Activated T-cell treated with anti-CD3 and anti-CD28 coated beads for 1 hour (primary cell): ENCODE measurements at regions not wholly inside any gene's neighbourhood (a gene's known extent, or its start where the extent isn't known, plus 50 kb on each side); places are given as distances from the start of the nearest gene placed in this dataset.

Experiments used
- DNase-seq: peaks from one replicate; pipeline ENCODE4 v3.0.0-alpha.2; 2020; ENCODE audit warnings: low read depth

GRCh38 chr3:34239875-34240274 lies 441.4 kb downstream of the PDCD6IP start:
- no peak for DNase-seq

- DNase-seq, result no peak
These were observed 449.0 kb downstream of the PDCD6IP start for GRCh38 chr3:34247401-34247800.

GRCh38 chr3:34248352-34248751 lies 449.9 kb downstream of the PDCD6IP start:
- DNase-seq, result no peak

GRCh38 chr3:34254285-34254684 lies 455.9 kb downstream of the PDCD6IP start:
- DNase-seq, result no peak

GRCh38 chr3:34256021-34256420 lies 457.6 kb downstream of the PDCD6IP start:
- no peak for DNase-seq

GRCh38 chr3:34256791-34257190 lies 458.4 kb downstream of the PDCD6IP start:
- no peak for DNase-seq

GRCh38 chr3:34258271-34258998 lies 460.0 kb downstream of the PDCD6IP start:
- DNase-seq, result no peak

GRCh38 chr3:34260271-34261000 lies 462.0 kb downstream of the PDCD6IP start:
- DNase-seq, result no peak

GRCh38 chr3:34261001-34261385 lies 462.6 kb downstream of the PDCD6IP start:
- DNase-seq, result no peak

- no peak for DNase-seq
These were observed 464.7 kb downstream of the PDCD6IP start for GRCh38 chr3:34263101-34263621.

GRCh38 chr3:34264337-34265041 lies 466.1 kb downstream of the PDCD6IP start:
- DNase-seq, result no peak

GRCh38 chr3:34267088-34267487 lies 468.7 kb downstream of the PDCD6IP start:
- DNase-seq, result no peak

GRCh38 chr3:34268032-34268709 lies 469.7 kb downstream of the PDCD6IP start:
- no peak for DNase-seq

GRCh38 chr3:34275811-34276210 lies 477.4 kb downstream of the PDCD6IP start:
- no peak for DNase-seq

- DNase-seq, result no peak
These were observed 477.9 kb downstream of the PDCD6IP start for GRCh38 chr3:34276342-34276741.

- no peak for DNase-seq
These were observed 478.7 kb downstream of the PDCD6IP start for GRCh38 chr3:34277110-34277509.

GRCh38 chr3:34279901-34280300 lies 481.5 kb downstream of the PDCD6IP start:
- DNase-seq, result no peak

GRCh38 chr3:34283751-34284150 lies 485.3 kb downstream of the PDCD6IP start:
- no peak for DNase-seq

GRCh38 chr3:34284959-34285826 lies 486.8 kb downstream of the PDCD6IP start:
- no peak for DNase-seq

GRCh38 chr3:34285827-34286188 lies 487.4 kb downstream of the PDCD6IP start:
- no peak for DNase-seq

- no peak for DNase-seq
These were observed 494.3 kb downstream of the PDCD6IP start for GRCh38 chr3:34292605-34293300.
